ENCODE measurements at regions not wholly inside any gene's neighbourhood (a gene's known extent, or its start where the extent isn't known, plus 50 kb on each side); places are given as distances from the start of the nearest gene placed in this dataset.

DNA sequence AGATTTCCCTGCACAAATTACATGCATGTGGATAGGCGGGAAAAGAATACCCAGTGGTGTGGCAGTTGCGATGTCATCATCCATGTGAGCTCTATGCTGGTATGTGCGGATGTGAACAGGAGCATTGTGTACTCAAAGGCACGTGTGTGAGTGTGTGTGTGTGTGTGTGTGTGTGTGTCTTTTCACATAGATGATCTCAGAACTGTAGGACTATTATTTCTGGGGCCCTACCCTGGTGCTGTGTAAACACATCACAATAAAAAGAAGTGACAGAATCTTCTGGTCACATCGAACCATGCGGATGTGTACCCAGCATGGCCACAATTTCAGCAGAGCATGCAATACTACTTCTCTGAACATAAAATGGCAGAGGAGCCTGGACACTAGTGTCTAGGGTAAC is 624.8 kb downstream of the MID1IP1 start:
- Histone ChIP-seq H3F3A (replicated peaks; ENCODE audit: insufficient read depth) (no peaks in the 10 kb centered on the region), H2AFZ (ENCODE audit: low read depth) (no peak overlapping the region), H3K4me1 (ENCODE audit: control insufficient read depth in 1 of 2, insufficient read depth in 2 of 2, low read depth in 1 of 2, low read length in 1 of 2) (no peaks in the 10 kb centered on the region), H3K9ac (no peak overlapping the region), H3K4me3 (ENCODE audit: low read depth in 2 of 2, low read length in 1 of 2) (no peak overlapping the region), H3K36me3 (replicated peaks in 1 of 2; ENCODE audit: control insufficient read depth in 1 of 2, insufficient read depth in 2 of 2, low read length in 1 of 2) (no peaks in the 10 kb centered on the region), H4K20me1 (ENCODE audit: insufficient read depth) (no peaks in the 10 kb centered on the region), H3K9me2 (no peaks in the 10 kb centered on the region), H3K79me2 (ENCODE audit: insufficient read depth) (no peaks in the 10 kb centered on the region), H3K27ac (ENCODE audit: low read depth in 2 of 2, low read length in 1 of 2) (no peak overlapping the region), H3K9me3 (no peaks in the 10 kb centered on the region), H3K4me2 (no peak overlapping the region), H3K27me3 (ENCODE audit: insufficient read depth) (no peaks in the 10 kb centered on the region)
- 41% methylated on average over 6 of the region's 6 CpGs for WGBS (ENCODE audit: low lambda C conversion rate)
- DNase-seq, result no peak
- POLR2A ChIA-PET, result no interaction called here
- CTCF ChIA-PET, result no interaction called here
- TF ChIP-seq, protein P1, sequence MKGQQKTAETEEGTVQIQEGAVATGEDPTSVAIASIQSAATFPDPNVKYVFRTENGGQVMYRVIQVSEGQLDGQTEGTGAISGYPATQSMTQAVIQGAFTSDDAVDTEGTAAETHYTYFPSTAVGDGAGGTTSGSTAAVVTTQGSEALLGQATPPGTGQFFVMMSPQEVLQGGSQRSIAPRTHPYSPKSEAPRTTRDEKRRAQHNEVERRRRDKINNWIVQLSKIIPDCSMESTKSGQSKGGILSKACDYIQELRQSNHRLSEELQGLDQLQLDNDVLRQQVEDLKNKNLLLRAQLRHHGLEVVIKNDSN (IDR thresholded peaks at IDR 0.05; ENCODE audit: borderline replicate concordance, low read depth), result no peak
- TF ChIP-seq GATA2 (CRISPR knock-in tag; IDR thresholded peaks at IDR 0.05) (no peak), GABPA (IDR thresholded peaks at IDR 0.05; ENCODE audit: low read depth) (no peak), ELF1 (IDR thresholded peaks at IDR 0.05) (no peak), REST (IDR thresholded peaks at IDR 0.05; ENCODE audit: low read depth, low read length) (no peak), RFX5 (IDR thresholded peaks at IDR 0.05; ENCODE audit: low read length) (no peak)

GRCh38 chrX:39427492-39427891 is 626.2 kb downstream of the MID1IP1 start:
- ChIA-PET CTCF (interaction anchor here (0.7 kb wide), 1 partner anchor 10 kb away, joined by 3 read pairs; no protein-coding TSS in a partner anchor), POLR2A (no interaction called here)

More at GRCh38 chrX:39427492-39427891, 626.2 kb downstream of the MID1IP1 start:
- Histone ChIP-seq H2AFZ (ENCODE audit: low read depth) (no peak overlapping the region), H3K27me3 (ENCODE audit: insufficient read depth) (peaks cover 10% of the 10 kb centered on the region; the same call in 1 of the 2 replicates), H3F3A (replicated peaks; ENCODE audit: insufficient read depth) (no peaks in the 10 kb centered on the region), H3K9me2 (no peaks in the 10 kb centered on the region), H3K27ac (ENCODE audit: low read depth in 2 of 2, low read length in 1 of 2) (no peak overlapping the region), H3K9ac (no peak overlapping the region), H3K36me3 (replicated peaks in 1 of 2; ENCODE audit: control insufficient read depth in 1 of 2, insufficient read depth in 2 of 2, low read length in 1 of 2) (no peaks in the 10 kb centered on the region), H3K4me3 (ENCODE audit: low read depth in 2 of 2, low read length in 1 of 2) (no peak overlapping the region), H4K20me1 (ENCODE audit: insufficient read depth) (no peaks in the 10 kb centered on the region), H3K79me2 (ENCODE audit: insufficient read depth) (no peaks in the 10 kb centered on the region), H3K9me3 (no peaks in the 10 kb centered on the region), H3K4me2 (no peak overlapping the region), H3K4me1 (ENCODE audit: control insufficient read depth in 1 of 2, insufficient read depth in 2 of 2, low read depth in 1 of 2, low read length in 1 of 2) (no peaks in the 10 kb centered on the region)
- WGBS (ENCODE audit: low lambda C conversion rate), result 32% methylated on average over 6 of the region's 6 CpGs
- TF ChIP-seq PBX3 (IDR thresholded peaks at IDR 0.05) (no peak), TEAD4 (IDR thresholded peaks at IDR 0.05; ENCODE audit: borderline replicate concordance, insufficient read depth) (no peak), RFX5 (IDR thresholded peaks at IDR 0.05; ENCODE audit: low read length) (no peak), MAX (IDR thresholded peaks at IDR 0.05; ENCODE audit: low read depth) (no peak), TAF1 (IDR thresholded peaks at IDR 0.05; ENCODE audit: borderline replicate concordance, low read depth, low read length) (no peak), TCF12 (IDR thresholded peaks at IDR 0.05) (no peak), EZH2phosphoT487 (IDR thresholded peaks at IDR 0.05; ENCODE audit: borderline replicate concordance, low read depth) (no peak), NFIC (IDR thresholded peaks at IDR 0.05; ENCODE audit: borderline replicate concordance) (no peak), RAD21 (IDR thresholded peaks at IDR 0.05; ENCODE audit: low read length) (no peak), YY1 (IDR thresholded peaks at IDR 0.05; ENCODE audit: low read depth) (no peak), NRF1 (IDR thresholded peaks at IDR 0.05; ENCODE audit: low read depth, low read length) (no peak), SMC3 (IDR thresholded peaks at IDR 0.05; ENCODE audit: low read depth, low read length) (no peak)
- TF ChIP-seq, protein P1 (IDR thresholded peaks at IDR 0.05; ENCODE audit: borderline replicate concordance, low read depth), result no peak
- DNase-seq, result no peak
